ENCODE measurements at regions not wholly inside any gene's neighbourhood (a gene's known extent, or its start where the extent isn't known, plus 50 kb on each side); places are given as distances from the start of the nearest gene placed in this dataset.

- DNase-seq: no peak
- intact Hi-C loops (cut with DNase I): no loop called here
- TF ChIP-seq POLR2A (IDR thresholded peaks at IDR 0.05): no peak
Observed at GRCh38 chr1:83527987-83528386, 470.9 kb downstream of the TTLL7 start.

GRCh38 chr1:83520797-83521196 is 478.1 kb downstream of the TTLL7 start:
- no peak overlapping the region for H3K27ac ChIP-seq
- no peak for DNase-seq
- H3K9me3 ChIP-seq (replicated peaks in 1 of 3): no peaks in the 10 kb centered on the region
- H3K27me3 ChIP-seq: no peaks in the 10 kb centered on the region
- intact Hi-C loops (cut with DNase I): no loop called here
- TF ChIP-seq CTCF (IDR thresholded peaks at IDR 0.05) (no peak), POLR2A (IDR thresholded peaks at IDR 0.05) (no peak)
- 38 to 62% (median 39%) methylated on average over 1 of the region's 1 CpG for WGBS, 4 donors
- H3K4me3 ChIP-seq: no peak overlapping the region
- H3K36me3 ChIP-seq (replicated peaks in 1 of 2): no peaks in the 10 kb centered on the region
- no peaks in the 10 kb centered on the region for H3K4me1 ChIP-seq (replicated peaks in 1 of 2)

More at GRCh38 chr1:83527987-83528386, 470.9 kb downstream of the TTLL7 start:
- H3K27me3 ChIP-seq: no peaks in the 10 kb centered on the region
- H3K4me3 ChIP-seq: no peak overlapping the region
- H3K36me3 ChIP-seq (replicated peaks in 1 of 2): no peaks in the 10 kb centered on the region
- no peaks in the 10 kb centered on the region for H3K9me3 ChIP-seq (replicated peaks in 1 of 3)
- H3K27ac ChIP-seq: no peak overlapping the region
- H3K4me1 ChIP-seq (replicated peaks in 1 of 2): no peaks in the 10 kb centered on the region

- WGBS, 4 donors: 75 to 86% (median 85%) methylated on average over 2 of the region's 2 CpGs
- no peaks in the 10 kb centered on the region for H3K27me3 ChIP-seq
- intact Hi-C loops (cut with DNase I): no loop called here
Observed at GRCh38 chr1:83516369-83516768, 482.6 kb downstream of the TTLL7 start.

GRCh38 chr1:83515578-83516154 is 483.3 kb downstream of the TTLL7 start:
- H3K4me1 ChIP-seq (replicated peaks in 1 of 2): no peaks in the 10 kb centered on the region
- WGBS, 4 donors: 65 to 78% (median 74%) methylated on average over 6 of the region's 6 CpGs
- intact Hi-C loops (cut with DNase I): no loop called here

More at GRCh38 chr1:83516369-83516768, 482.6 kb downstream of the TTLL7 start:
- H3K27ac ChIP-seq: no peak overlapping the region
- no peak for DNase-seq
- no peaks in the 10 kb centered on the region for H3K4me1 ChIP-seq (replicated peaks in 1 of 2)
- no peaks in the 10 kb centered on the region for H3K36me3 ChIP-seq (replicated peaks in 1 of 2)
- no peak for TF ChIP-seq CTCF (IDR thresholded peaks at IDR 0.05)
- TF ChIP-seq POLR2A (IDR thresholded peaks at IDR 0.05): no peak
- no peak overlapping the region for H3K4me3 ChIP-seq
- H3K9me3 ChIP-seq (replicated peaks in 1 of 3): no peaks in the 10 kb centered on the region

More at GRCh38 chr1:83515578-83516154, 483.3 kb downstream of the TTLL7 start:
- no peaks in the 10 kb centered on the region for H3K27me3 ChIP-seq
- no peaks in the 10 kb centered on the region for H3K36me3 ChIP-seq (replicated peaks in 1 of 2)
- TF ChIP-seq CTCF (IDR thresholded peaks at IDR 0.05) (no peak), POLR2A (IDR thresholded peaks at IDR 0.05) (no peak)
- H3K4me3 ChIP-seq: no peak overlapping the region
- DNase-seq: no peak
- H3K9me3 ChIP-seq (replicated peaks in 1 of 3): no peaks in the 10 kb centered on the region
- H3K27ac ChIP-seq: no peak overlapping the region

Data from adrenal gland (tissue), 9 donors.